ENCODE measurements at regions not wholly inside any gene's neighbourhood (a gene's known extent, or its start where the extent isn't known, plus 50 kb on each side); places are given as distances from the start of the nearest gene placed in this dataset.

GRCh38 chr9:11928871-11929321, 764.3 kb upstream of the TYRP1 start:
- H3K4me3 ChIP-seq (ENCODE audit: control insufficient read depth, low read depth, low read length), result no peak overlapping the region
- no peak for TF ChIP-seq CTCF (IDR thresholded peaks at IDR 0.05; ENCODE audit: control insufficient read depth, insufficient read depth, low read depth, low read length, missing control alignments)
- no peak for DNase-seq (ENCODE audit: low read depth)

DNA sequence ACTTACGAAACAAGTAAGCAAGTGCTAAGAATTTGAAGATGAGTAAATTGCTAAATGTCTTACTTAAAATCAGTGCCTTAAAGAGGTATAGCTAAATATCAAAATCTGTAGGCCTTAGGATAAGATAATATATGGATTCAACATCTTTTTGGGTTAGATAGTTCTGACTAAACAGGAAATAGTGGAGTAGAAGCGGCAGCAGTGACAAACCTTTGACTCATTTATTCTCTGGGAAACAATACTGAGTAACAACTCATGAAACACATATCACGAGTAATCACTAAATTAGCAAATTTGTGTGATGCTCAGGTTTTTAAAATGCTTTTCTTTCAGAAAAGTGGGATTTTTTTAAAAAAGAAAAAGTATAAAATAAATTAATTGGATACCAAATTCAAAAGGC, 762.1 kb upstream of the TYRP1 start:
- H3K4me3 ChIP-seq (ENCODE audit: control insufficient read depth, low read depth, low read length), result no peak overlapping the region
- TF ChIP-seq CTCF (IDR thresholded peaks at IDR 0.05; ENCODE audit: control insufficient read depth, insufficient read depth, low read depth, low read length, missing control alignments), result no peak
- DNase-seq (ENCODE audit: low read depth), result no peak

DNA sequence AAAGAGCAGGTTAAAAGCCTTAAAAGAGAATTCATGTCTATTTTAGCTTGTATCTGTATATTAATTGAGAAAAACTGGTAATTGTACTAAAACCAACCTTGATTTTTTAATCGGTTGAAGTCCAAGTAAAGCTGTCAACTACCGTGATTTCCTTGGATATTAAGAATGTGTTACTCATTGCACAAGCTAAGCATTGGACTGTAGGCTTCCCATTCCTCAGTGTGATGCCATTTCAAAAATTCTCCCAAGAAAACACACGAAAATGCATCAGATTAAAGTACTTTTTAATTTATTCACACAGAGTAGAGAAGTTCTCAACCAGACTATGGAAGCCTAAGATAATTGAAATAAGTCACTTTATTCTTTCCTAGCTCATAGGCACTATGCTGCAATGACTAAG, 761.4 kb upstream of the TYRP1 start:
- no peak overlapping the region for H3K4me3 ChIP-seq (ENCODE audit: control insufficient read depth, low read depth, low read length)
- TF ChIP-seq CTCF (IDR thresholded peaks at IDR 0.05; ENCODE audit: control insufficient read depth, insufficient read depth, low read depth, low read length, missing control alignments), result no peak
- DNase-seq (ENCODE audit: low read depth), result no peak

DNA sequence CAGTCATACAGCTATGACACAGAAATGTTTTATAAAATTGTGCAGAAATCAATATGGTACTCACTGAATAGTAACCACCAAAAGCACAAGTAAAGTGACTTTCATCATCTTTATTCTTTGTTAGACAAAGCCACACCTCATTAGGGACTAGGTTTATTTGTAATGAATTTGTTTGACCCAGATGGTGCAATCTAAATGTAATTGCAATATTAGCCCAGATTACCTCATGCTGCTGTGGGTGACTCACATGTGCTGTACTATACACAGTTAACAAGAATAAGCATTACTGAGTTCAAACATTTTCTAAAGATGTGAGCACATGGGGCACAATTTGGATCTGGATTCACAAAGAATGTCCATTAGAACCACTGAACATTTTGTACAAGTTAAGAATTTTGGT, 759.3 kb upstream of the TYRP1 start:
- no peak for DNase-seq (ENCODE audit: low read depth)
- H3K4me3 ChIP-seq (ENCODE audit: control insufficient read depth, low read depth, low read length), result no peak overlapping the region
- TF ChIP-seq CTCF (IDR thresholded peaks at IDR 0.05; ENCODE audit: control insufficient read depth, insufficient read depth, low read depth, low read length, missing control alignments), result no peak

GRCh38 chr9:11946531-11946930, 746.7 kb upstream of the TYRP1 start:
- H3K4me3 ChIP-seq (ENCODE audit: control insufficient read depth, low read depth, low read length), result no peak overlapping the region
- no peak for DNase-seq (ENCODE audit: low read depth)
- no peak for TF ChIP-seq CTCF (IDR thresholded peaks at IDR 0.05; ENCODE audit: control insufficient read depth, insufficient read depth, low read depth, low read length, missing control alignments)

GRCh38 chr9:11962327-11962726, 730.9 kb upstream of the TYRP1 start:
- no peak for DNase-seq (ENCODE audit: low read depth)
- no peak for TF ChIP-seq CTCF (IDR thresholded peaks at IDR 0.05; ENCODE audit: control insufficient read depth, insufficient read depth, low read depth, low read length, missing control alignments)
- no peak overlapping the region for H3K4me3 ChIP-seq (ENCODE audit: control insufficient read depth, low read depth, low read length)

DNA sequence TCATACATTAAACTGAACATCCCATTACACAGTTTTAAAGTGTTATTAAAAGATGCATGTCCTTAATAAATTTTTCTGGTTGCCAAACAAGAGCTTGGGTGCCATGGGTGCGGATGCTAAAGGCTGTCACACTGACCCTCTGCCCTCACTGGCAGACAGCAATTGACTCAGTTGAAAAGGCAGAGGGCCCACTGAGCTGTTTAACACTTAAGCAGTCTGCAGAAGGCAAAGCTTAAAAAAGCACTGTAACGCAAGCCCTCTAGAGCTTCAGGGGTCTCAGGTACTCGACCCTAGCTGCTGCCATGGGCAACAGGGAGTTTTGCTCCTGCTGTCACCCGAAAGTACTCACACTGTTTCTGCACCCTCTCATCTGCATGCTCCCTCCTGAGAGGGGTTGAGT, 726.4 kb upstream of the TYRP1 start:
- TF ChIP-seq CTCF (IDR thresholded peaks at IDR 0.05; ENCODE audit: control insufficient read depth, insufficient read depth, low read depth, low read length, missing control alignments), result no peak
- no peak overlapping the region for H3K4me3 ChIP-seq (ENCODE audit: control insufficient read depth, low read depth, low read length)
- no peak for DNase-seq (ENCODE audit: low read depth)
